ENCODE measurements at regions not wholly inside any gene's neighbourhood (a gene's known extent, or its start where the extent isn't known, plus 50 kb on each side); places are given as distances from the start of the nearest gene placed in this dataset.

GRCh38 chr15:100758555-100758954, 121.1 kb upstream of the ALDH1A3 start:
- Histone ChIP-seq H3K18ac (ENCODE audit: low read depth in 1 of 2, low read length in 2 of 2) (no peak overlapping the region), H3K14ac (ENCODE audit: low read length in 2 of 2) (no peak overlapping the region), H4K91ac (ENCODE audit: low read length) (no peak overlapping the region), H2BK15ac (ENCODE audit: low read depth, poor library complexity, severe bottlenecking) (peak overlapping the region; percentile 48), H3K4me3 (ENCODE audit: insufficient read depth in 1 of 2, low read depth in 1 of 2, low read length in 2 of 2) (peak overlapping the region in 1 of 2 experiments; percentile 43), H2BK120ac (ENCODE audit: low read depth, low read length) (peak overlapping the region; percentile 19), H2BK12ac (ENCODE audit: low read length in 2 of 2) (no peak overlapping the region), H2AFZ (ENCODE audit: low read depth, low read length) (no peak overlapping the region), H3K4me1 (ENCODE audit: control insufficient read depth, insufficient read depth, low read depth, low read length) (no peaks in the 10 kb centered on the region), H3K23ac (ENCODE audit: low read length in 2 of 2) (no peak overlapping the region), H3K36me3 (ENCODE audit: control insufficient read depth in 1 of 2, insufficient read depth in 2 of 2, low read depth in 1 of 2, low read length in 2 of 2) (no peaks in the 10 kb centered on the region), H3K27me3 (ENCODE audit: control insufficient read depth in 1 of 2, insufficient read depth in 1 of 2, low read length in 2 of 2) (peaks cover 0 to 9% of the 10 kb centered on the region in 2 experiments), H3K9me3 (ENCODE audit: control insufficient read depth, low read length) (no peaks in the 10 kb centered on the region), H3K27ac (ENCODE audit: low read length, poor library complexity, severe bottlenecking) (no peak overlapping the region), H3K9ac (ENCODE audit: low read length) (peak overlapping the region; percentile 85), H2AK5ac (ENCODE audit: low read length, severe bottlenecking) (no peak overlapping the region), H3K79me1 (replicated peaks; ENCODE audit: low read length, poor library complexity, severe bottlenecking) (no peaks in the 10 kb centered on the region), H3K4ac (ENCODE audit: low read depth in 1 of 2, low read length in 2 of 2) (no peak overlapping the region), H4K8ac (ENCODE audit: low read length) (peak overlapping the region; percentile 49), H2BK5ac (ENCODE audit: low read depth, low read length, poor library complexity, severe bottlenecking) (no peak overlapping the region), H3K4me2 (ENCODE audit: low read length, poor library complexity, severe bottlenecking) (no peak overlapping the region)
- DNase-seq = no peak
- 96% methylated on average over 4 of the region's 6 CpGs for whole genome bisulfite sequencing

GRCh38 chr15:100759106-100759505, 120.5 kb upstream of the ALDH1A3 start:
- Histone ChIP-seq H3K27ac (ENCODE audit: low read length, poor library complexity, severe bottlenecking) (no peak overlapping the region), H2BK120ac (ENCODE audit: low read depth, low read length) (no peak overlapping the region), H4K91ac (ENCODE audit: low read length) (no peak overlapping the region), H3K9me3 (ENCODE audit: control insufficient read depth, low read length) (no peaks in the 10 kb centered on the region), H2AFZ (ENCODE audit: low read depth, low read length) (no peak overlapping the region), H2AK5ac (ENCODE audit: low read length, severe bottlenecking) (no peak overlapping the region), H2BK12ac (ENCODE audit: low read length in 2 of 2) (no peak overlapping the region), H2BK5ac (ENCODE audit: low read depth, low read length, poor library complexity, severe bottlenecking) (no peak overlapping the region), H3K18ac (ENCODE audit: low read depth in 1 of 2, low read length in 2 of 2) (no peak overlapping the region), H4K8ac (ENCODE audit: low read length) (no peak overlapping the region), H3K23ac (ENCODE audit: low read length in 2 of 2) (no peak overlapping the region), H3K9ac (ENCODE audit: low read length) (peak overlapping the region; percentile 85), H3K79me1 (replicated peaks; ENCODE audit: low read length, poor library complexity, severe bottlenecking) (no peaks in the 10 kb centered on the region), H3K4me1 (ENCODE audit: control insufficient read depth, insufficient read depth, low read depth, low read length) (no peaks in the 10 kb centered on the region), H3K4me2 (ENCODE audit: low read length, poor library complexity, severe bottlenecking) (no peak overlapping the region), H3K27me3 (ENCODE audit: control insufficient read depth in 1 of 2, insufficient read depth in 1 of 2, low read length in 2 of 2) (peaks cover 0 to 9% of the 10 kb centered on the region in 2 experiments), H3K4me3 (ENCODE audit: insufficient read depth in 1 of 2, low read depth in 1 of 2, low read length in 2 of 2) (peak overlapping the region in 1 of 2 experiments; percentile 60), H3K36me3 (ENCODE audit: control insufficient read depth in 1 of 2, insufficient read depth in 2 of 2, low read depth in 1 of 2, low read length in 2 of 2) (no peaks in the 10 kb centered on the region), H3K4ac (ENCODE audit: low read depth in 1 of 2, low read length in 2 of 2) (no peak overlapping the region), H3K14ac (ENCODE audit: low read length in 2 of 2) (no peak overlapping the region), H2BK15ac (ENCODE audit: low read depth, poor library complexity, severe bottlenecking) (no peak overlapping the region)
- 0% methylated on average over 2 of the region's 6 CpGs for WGBS
- DNase-seq = peak; percentile 74

- H3K9ac ChIP-seq (ENCODE audit: low read length) = peak overlapping the region; percentile 85
- no peak overlapping the region for H3K4me2 ChIP-seq (ENCODE audit: low read length, poor library complexity, severe bottlenecking)
- no peak overlapping the region for H3K14ac ChIP-seq (ENCODE audit: low read length in 2 of 2)
- no peak overlapping the region for H2AK5ac ChIP-seq (ENCODE audit: low read length, severe bottlenecking)
- H3K4me1 ChIP-seq (ENCODE audit: control insufficient read depth, insufficient read depth, low read depth, low read length) = no peaks in the 10 kb centered on the region
- H3K4me3 ChIP-seq (ENCODE audit: insufficient read depth in 1 of 2, low read depth in 1 of 2, low read length in 2 of 2) = peak overlapping the region in 1 of 2 experiments; percentile 60
- H3K79me1 ChIP-seq (replicated peaks; ENCODE audit: low read length, poor library complexity, severe bottlenecking) = no peaks in the 10 kb centered on the region
- H3K18ac ChIP-seq (ENCODE audit: low read depth in 1 of 2, low read length in 2 of 2) = peak overlapping the region; percentile 44 to 96
- DNase-seq = peak; percentile 83
- WGBS = 26% methylated on average over 12 of the region's 12 CpGs
- peak overlapping the region; percentile 40 to 89 for H2BK12ac ChIP-seq (ENCODE audit: low read length in 2 of 2)
- no peak overlapping the region for H2BK5ac ChIP-seq (ENCODE audit: low read depth, low read length, poor library complexity, severe bottlenecking)
- peak overlapping the region; percentile 66 for H4K91ac ChIP-seq (ENCODE audit: low read length)
- peaks cover 0 to 9% of the 10 kb centered on the region in 2 experiments for H3K27me3 ChIP-seq (ENCODE audit: control insufficient read depth in 1 of 2, insufficient read depth in 1 of 2, low read length in 2 of 2)
- H2BK120ac ChIP-seq (ENCODE audit: low read depth, low read length) = no peak overlapping the region
- H4K8ac ChIP-seq (ENCODE audit: low read length) = peak overlapping the region; percentile 76
- no peak overlapping the region for H3K23ac ChIP-seq (ENCODE audit: low read length in 2 of 2)
- H3K9me3 ChIP-seq (ENCODE audit: control insufficient read depth, low read length) = no peaks in the 10 kb centered on the region
- H3K4ac ChIP-seq (ENCODE audit: low read depth in 1 of 2, low read length in 2 of 2) = no peak overlapping the region
- H3K27ac ChIP-seq (ENCODE audit: low read length, poor library complexity, severe bottlenecking) = no peak overlapping the region
- H3K36me3 ChIP-seq (ENCODE audit: control insufficient read depth in 1 of 2, insufficient read depth in 2 of 2, low read depth in 1 of 2, low read length in 2 of 2) = no peaks in the 10 kb centered on the region
- H2BK15ac ChIP-seq (ENCODE audit: low read depth, poor library complexity, severe bottlenecking) = no peak overlapping the region
- H2AFZ ChIP-seq (ENCODE audit: low read depth, low read length) = no peak overlapping the region
Observed at GRCh38 chr15:100759698-100760356, 119.8 kb upstream of the ALDH1A3 start.

GRCh38 chr15:100760357-100760903, 119.2 kb upstream of the ALDH1A3 start:
- Histone ChIP-seq H3K4me2 (ENCODE audit: low read length, poor library complexity, severe bottlenecking) (no peak overlapping the region), H2BK120ac (ENCODE audit: low read depth, low read length) (peak overlapping the region; percentile 8), H3K27me3 (ENCODE audit: control insufficient read depth in 1 of 2, insufficient read depth in 1 of 2, low read length in 2 of 2) (peaks cover 0 to 9% of the 10 kb centered on the region in 2 experiments), H3K9me3 (ENCODE audit: control insufficient read depth, low read length) (no peaks in the 10 kb centered on the region), H3K4me3 (ENCODE audit: insufficient read depth in 1 of 2, low read depth in 1 of 2, low read length in 2 of 2) (peak overlapping the region in 1 of 2 experiments; percentile 60), H2AFZ (ENCODE audit: low read depth, low read length) (no peak overlapping the region), H3K4me1 (ENCODE audit: control insufficient read depth, insufficient read depth, low read depth, low read length) (peaks cover 3% of the 10 kb centered on the region), H4K8ac (ENCODE audit: low read length) (no peak overlapping the region), H2BK12ac (ENCODE audit: low read length in 2 of 2) (peak overlapping the region in 1 of 2 experiments; percentile 89), H2BK5ac (ENCODE audit: low read depth, low read length, poor library complexity, severe bottlenecking) (no peak overlapping the region), H3K14ac (ENCODE audit: low read length in 2 of 2) (no peak overlapping the region), H2BK15ac (ENCODE audit: low read depth, poor library complexity, severe bottlenecking) (peak overlapping the region; percentile 12), H3K9ac (ENCODE audit: low read length) (peak overlapping the region; percentile 15), H3K27ac (ENCODE audit: low read length, poor library complexity, severe bottlenecking) (no peak overlapping the region), H3K18ac (ENCODE audit: low read depth in 1 of 2, low read length in 2 of 2) (peak overlapping the region in 1 of 2 experiments; percentile 96), H3K36me3 (ENCODE audit: control insufficient read depth in 1 of 2, insufficient read depth in 2 of 2, low read depth in 1 of 2, low read length in 2 of 2) (no peaks in the 10 kb centered on the region), H3K79me1 (replicated peaks; ENCODE audit: low read length, poor library complexity, severe bottlenecking) (no peaks in the 10 kb centered on the region), H3K4ac (ENCODE audit: low read depth in 1 of 2, low read length in 2 of 2) (no peak overlapping the region), H4K91ac (ENCODE audit: low read length) (peak overlapping the region; percentile 66), H3K23ac (ENCODE audit: low read length in 2 of 2) (no peak overlapping the region), H2AK5ac (ENCODE audit: low read length, severe bottlenecking) (no peak overlapping the region)
- WGBS = 87% methylated on average over 4 of the region's 6 CpGs
- peak; percentile 25 for DNase-seq

Measured in mesenchymal stem cell (in vitro differentiated cells and primary cell).